B cell (primary cell): ENCODE measurements at regions not wholly inside any gene's neighbourhood (a gene's known extent, or its start where the extent isn't known, plus 50 kb on each side); places are given as distances from the start of the nearest gene placed in this dataset.

ENCODE experiments used
- EZH2 ChIP-seq: IDR thresholded peaks from 2 replicates; pipeline ENCODE4 v1.6.1; 2012; ENCODE audit warnings: borderline replicate concordance, low read depth, mild to moderate bottlenecking, moderate library complexity, low read length; ENCODE audit not compliant: insufficient read depth, poor library complexity, severe bottlenecking
- TF ChIP-seq, protein P1 (sequence below): fragments of 200-600 bp; IDR thresholded peaks from one replicate; pipeline ENCODE4 v1.8.0; 2022; ENCODE audit warnings: antibody characterized with exemption, mild to moderate bottlenecking

- TF ChIP-seq, protein P1, sequence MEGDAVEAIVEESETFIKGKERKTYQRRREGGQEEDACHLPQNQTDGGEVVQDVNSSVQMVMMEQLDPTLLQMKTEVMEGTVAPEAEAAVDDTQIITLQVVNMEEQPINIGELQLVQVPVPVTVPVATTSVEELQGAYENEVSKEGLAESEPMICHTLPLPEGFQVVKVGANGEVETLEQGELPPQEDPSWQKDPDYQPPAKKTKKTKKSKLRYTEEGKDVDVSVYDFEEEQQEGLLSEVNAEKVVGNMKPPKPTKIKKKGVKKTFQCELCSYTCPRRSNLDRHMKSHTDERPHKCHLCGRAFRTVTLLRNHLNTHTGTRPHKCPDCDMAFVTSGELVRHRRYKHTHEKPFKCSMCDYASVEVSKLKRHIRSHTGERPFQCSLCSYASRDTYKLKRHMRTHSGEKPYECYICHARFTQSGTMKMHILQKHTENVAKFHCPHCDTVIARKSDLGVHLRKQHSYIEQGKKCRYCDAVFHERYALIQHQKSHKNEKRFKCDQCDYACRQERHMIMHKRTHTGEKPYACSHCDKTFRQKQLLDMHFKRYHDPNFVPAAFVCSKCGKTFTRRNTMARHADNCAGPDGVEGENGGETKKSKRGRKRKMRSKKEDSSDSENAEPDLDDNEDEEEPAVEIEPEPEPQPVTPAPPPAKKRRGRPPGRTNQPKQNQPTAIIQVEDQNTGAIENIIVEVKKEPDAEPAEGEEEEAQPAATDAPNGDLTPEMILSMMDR, result no peak
- TF ChIP-seq EZH2, result no peak
These were observed 241.2 kb downstream of the IRS1 start for GRCh38 chr2:226558418-226558817.
